Calu3 (cell line): ENCODE measurements at regions not wholly inside any gene's neighbourhood (a gene's known extent, or its start where the extent isn't known, plus 50 kb on each side); places are given as distances from the start of the nearest gene placed in this dataset.

Experiments
- BruUV-seq: library from RNA; stranded (reverse); fragments of 400-500 nt; replicated peaks from 2 replicates; lab custom pipeline; 2021; lab: Mats Ljungman, UMichigan
- CTCF ChIA-PET: fragments of 300-600 bp; sonication (Branson Sonifier 250); formaldehyde crosslinking; loops from one replicate; lab custom pipeline; 2022; ENCODE audit warnings: antibody characterized with exemption; lab: Charles Lee
- DNase-seq: peaks from one replicate; pipeline ENCODE4 v3.0.0; 2022
- H3K27ac Mint-ChIP-seq: one replicate; pipeline ENCODE4 v1.8.0; 2022; ENCODE audit warnings: mixed read lengths; ENCODE audit not compliant: unreplicated experiment
- H3K27me3 Mint-ChIP-seq: one replicate; pipeline ENCODE4 v1.8.0; 2022; ENCODE audit warnings: mixed read lengths; ENCODE audit not compliant: unreplicated experiment
- H3K36me3 Mint-ChIP-seq: one replicate; pipeline ENCODE4 v1.8.0; 2022; ENCODE audit warnings: mild to moderate bottlenecking, moderate library complexity, mixed read lengths; ENCODE audit not compliant: insufficient read depth, unreplicated experiment
- H3K4me1 Mint-ChIP-seq: one replicate; pipeline ENCODE4 v1.8.0; 2022; ENCODE audit warnings: mild to moderate bottlenecking, low read depth, mixed read lengths; ENCODE audit not compliant: unreplicated experiment
- H3K4me3 Mint-ChIP-seq: one replicate; pipeline ENCODE4 v1.8.0; 2022; ENCODE audit warnings: mild to moderate bottlenecking, low read depth, moderate library complexity, mixed read lengths; ENCODE audit not compliant: unreplicated experiment
- H3K9me3 Mint-ChIP-seq: one replicate; pipeline ENCODE4 v1.8.0; 2022; ENCODE audit warnings: low read depth, mixed read lengths; ENCODE audit not compliant: unreplicated experiment
- CTCF ChIP-seq: fragments of 200-600 bp; IDR thresholded peaks from one replicate; pipeline ENCODE4 v1.8.0; 2022; ENCODE audit warnings: antibody characterized with exemption; ENCODE audit not compliant: unreplicated experiment
- intact Hi-C: fragments of 100-400 bp; cut with micrococcal nuclease; formaldehyde crosslinking; loops from one replicate; pipeline ENCODE4 v1.10.0; 2022; ENCODE audit not compliant: unreplicated experiment

- H3K4me1 Mint-ChIP-seq, result no peaks in the 10 kb centered on the region
- no peak overlapping the region for H3K4me3 Mint-ChIP-seq
- no TSS peak for BruUV-seq
- DNase-seq, result no peak
- no peaks in the 10 kb centered on the region for H3K36me3 Mint-ChIP-seq
- CTCF ChIA-PET, result no interaction called here
- H3K27ac Mint-ChIP-seq, result no peak overlapping the region
- intact Hi-C loops, result no loop called here
- TF ChIP-seq CTCF, result no peak
- no peaks in the 10 kb centered on the region for H3K27me3 Mint-ChIP-seq
- peaks cover 11% of the 10 kb centered on the region for H3K9me3 Mint-ChIP-seq
These were observed 1406.0 kb upstream of the CDH8 start for GRCh38 chr16:63442246-63442645.

GRCh38 chr16:63426275-63426870 lies 1390.1 kb upstream of the CDH8 start:
- Mint-ChIP-seq H3K4me3 (no peak overlapping the region), H3K9me3 (peaks cover 12% of the 10 kb centered on the region), H3K27ac (no peak overlapping the region), H3K4me1 (no peaks in the 10 kb centered on the region), H3K36me3 (no peaks in the 10 kb centered on the region), H3K27me3 (no peaks in the 10 kb centered on the region)
- intact Hi-C loops, result no loop called here
- CTCF ChIA-PET, result no interaction called here
- BruUV-seq, result no TSS peak
- no peak for TF ChIP-seq CTCF
- no peak for DNase-seq

GRCh38 chr16:63422715-63423114 lies 1386.5 kb upstream of the CDH8 start:
- H3K36me3 Mint-ChIP-seq, result no peaks in the 10 kb centered on the region
- TF ChIP-seq CTCF, result no peak
- DNase-seq, result no peak
- H3K4me3 Mint-ChIP-seq, result no peak overlapping the region
- no peak overlapping the region for H3K27ac Mint-ChIP-seq
- CTCF ChIA-PET, result interaction anchor here (0.7 kb wide), 1 partner anchor 9 kb away, joined by 4 read pairs; no protein-coding TSS in a partner anchor
- peaks cover 17% of the 10 kb centered on the region for H3K9me3 Mint-ChIP-seq
- H3K27me3 Mint-ChIP-seq, result no peaks in the 10 kb centered on the region
- H3K4me1 Mint-ChIP-seq, result no peaks in the 10 kb centered on the region
- intact Hi-C loops, result no loop called here
- BruUV-seq, result no TSS peak

- no peaks in the 10 kb centered on the region for H3K36me3 Mint-ChIP-seq
- BruUV-seq, result no TSS peak
- intact Hi-C loops, result no loop called here
- CTCF ChIA-PET, result no interaction called here
- H3K27me3 Mint-ChIP-seq, result no peaks in the 10 kb centered on the region
- no peak overlapping the region for H3K4me3 Mint-ChIP-seq
- peaks cover 8% of the 10 kb centered on the region for H3K9me3 Mint-ChIP-seq
- H3K27ac Mint-ChIP-seq, result no peak overlapping the region
- H3K4me1 Mint-ChIP-seq, result no peaks in the 10 kb centered on the region
- no peak for DNase-seq
- no peak for TF ChIP-seq CTCF
These were observed 1380.5 kb upstream of the CDH8 start for GRCh38 chr16:63416712-63417111.
